Large intestine (tissue), 3 donors: ENCODE measurements at regions not wholly inside any gene's neighbourhood (a gene's known extent, or its start where the extent isn't known, plus 50 kb on each side); places are given as distances from the start of the nearest gene placed in this dataset.

Experiments
- DNase-seq, 2 donors: peaks; one replicate each; pipeline versions ENCODE4 v3.0.0 to v3.0.0-alpha.2; 2013
- H3K27ac ChIP-seq: one replicate; pipeline ENCODE4 v1.5.1; 2013; ENCODE audit warnings: low read length
- H3K27me3 ChIP-seq: 2 replicates; pipeline ENCODE4 v1.6.1; 2013; ENCODE audit warnings: low read length; ENCODE audit not compliant: control insufficient read depth, insufficient read depth
- H3K36me3 ChIP-seq: 2 replicates; pipeline ENCODE4 v1.6.1; 2013; ENCODE audit warnings: low read length; ENCODE audit not compliant: control insufficient read depth, insufficient read depth
- H3K4me1 ChIP-seq: one replicate; pipeline ENCODE4 v1.6.1; 2013; ENCODE audit warnings: low read length; ENCODE audit not compliant: control insufficient read depth, insufficient read depth
- H3K4me3 ChIP-seq: one replicate; pipeline ENCODE4 v1.5.1; 2013; ENCODE audit warnings: low read length
- H3K9me3 ChIP-seq: one replicate; pipeline ENCODE4 v1.6.1; 2013; ENCODE audit warnings: mild to moderate bottlenecking, low read depth, low read length, moderate library complexity; ENCODE audit not compliant: control insufficient read depth
- WGBS: methylation state at CpG from one replicate; pipeline ENCODE4 v1.1.5; 2013; ENCODE audit warnings: low lambda C conversion rate; ENCODE audit not compliant: insufficient coverage; 5-methylcytosine and 5-hydroxymethylcytosine counted together

GRCh38 chr12:27896419-27896990, 76.0 kb downstream of the PTHLH start:
- no peak overlapping the region for H3K27ac ChIP-seq
- H3K4me1 ChIP-seq, result peaks cover 4% of the 10 kb centered on the region
- H3K27me3 ChIP-seq, result no peaks in the 10 kb centered on the region
- H3K4me3 ChIP-seq, result no peak overlapping the region
- H3K9me3 ChIP-seq, result no peaks in the 10 kb centered on the region
- no peak for DNase-seq
- no peaks in the 10 kb centered on the region for H3K36me3 ChIP-seq
- WGBS, result no CpG with 5 or more reads among the region's 3 CpGs

- no peaks in the 10 kb centered on the region for H3K27me3 ChIP-seq
- peaks cover 4% of the 10 kb centered on the region for H3K4me1 ChIP-seq
- no peaks in the 10 kb centered on the region for H3K36me3 ChIP-seq
- no peak overlapping the region for H3K4me3 ChIP-seq
- no peak overlapping the region for H3K27ac ChIP-seq
- no peaks in the 10 kb centered on the region for H3K9me3 ChIP-seq
- 100% methylated on average over 3 of the region's 3 CpGs for WGBS
- DNase-seq, result no peak
Observed at GRCh38 chr12:27894309-27894708, 78.2 kb downstream of the PTHLH start.

- no peak for DNase-seq
Observed at GRCh38 chr12:27879708-27880107, 92.8 kb downstream of the PTHLH start.

GRCh38 chr12:27875677-27876076, 95.6 kb upstream of the MANSC4 start:
- Histone ChIP-seq H3K27me3 (no peaks in the 10 kb centered on the region), H3K4me1 (no peaks in the 10 kb centered on the region), H3K9me3 (peaks cover 5% of the 10 kb centered on the region), H3K36me3 (no peaks in the 10 kb centered on the region), H3K27ac (no peak overlapping the region), H3K4me3 (no peak overlapping the region)
- no peak for DNase-seq
- WGBS, result 0% methylated on average over 1 of the region's 2 CpGs

More at GRCh38 chr12:27879708-27880107, 92.8 kb downstream of the PTHLH start:
- H3K4me1 ChIP-seq, result no peaks in the 10 kb centered on the region
- H3K27me3 ChIP-seq, result no peaks in the 10 kb centered on the region
- no peaks in the 10 kb centered on the region for H3K9me3 ChIP-seq
- no peaks in the 10 kb centered on the region for H3K36me3 ChIP-seq
- H3K27ac ChIP-seq, result no peak overlapping the region
- no peak overlapping the region for H3K4me3 ChIP-seq

GRCh38 chr12:27873010-27873409, 93.0 kb upstream of the MANSC4 start:
- no peak overlapping the region for H3K27ac ChIP-seq
- peaks cover 5% of the 10 kb centered on the region for H3K9me3 ChIP-seq
- no peaks in the 10 kb centered on the region for H3K4me1 ChIP-seq
- DNase-seq, result no peak
- no CpG with 5 or more reads among the region's 6 CpGs for WGBS
- H3K27me3 ChIP-seq, result no peaks in the 10 kb centered on the region
- H3K4me3 ChIP-seq, result no peak overlapping the region
- no peaks in the 10 kb centered on the region for H3K36me3 ChIP-seq

GRCh38 chr12:27871946-27872345, 91.9 kb upstream of the MANSC4 start:
- no peaks in the 10 kb centered on the region for H3K4me1 ChIP-seq
- no peaks in the 10 kb centered on the region for H3K36me3 ChIP-seq
- H3K4me3 ChIP-seq, result no peak overlapping the region
- H3K27me3 ChIP-seq, result no peaks in the 10 kb centered on the region
- H3K27ac ChIP-seq, result no peak overlapping the region
- peaks cover 5% of the 10 kb centered on the region for H3K9me3 ChIP-seq
- WGBS, result 63% methylated on average over 1 of the region's 3 CpGs
- no peak for DNase-seq

- DNase-seq, result no peak
- Histone ChIP-seq H3K4me3 (no peak overlapping the region), H3K27ac (no peak overlapping the region), H3K27me3 (no peaks in the 10 kb centered on the region), H3K9me3 (peaks cover 5% of the 10 kb centered on the region), H3K4me1 (no peaks in the 10 kb centered on the region), H3K36me3 (no peaks in the 10 kb centered on the region)
- WGBS, result 100% methylated on average over 1 of the region's 4 CpGs
Observed at GRCh38 chr12:27870939-27871338, 90.9 kb upstream of the MANSC4 start.

- Histone ChIP-seq H3K4me1 (no peaks in the 10 kb centered on the region), H3K4me3 (no peak overlapping the region), H3K36me3 (no peaks in the 10 kb centered on the region), H3K27me3 (no peaks in the 10 kb centered on the region), H3K9me3 (peaks cover 5% of the 10 kb centered on the region), H3K27ac (no peak overlapping the region)
- 80% methylated on average over 3 of the region's 12 CpGs for WGBS
- DNase-seq, result no peak
Observed at GRCh38 chr12:27869567-27869966, 89.5 kb upstream of the MANSC4 start.

- H3K4me1 ChIP-seq, result no peaks in the 10 kb centered on the region
- no peaks in the 10 kb centered on the region for H3K27me3 ChIP-seq
- no peaks in the 10 kb centered on the region for H3K36me3 ChIP-seq
- no peak overlapping the region for H3K4me3 ChIP-seq
- H3K9me3 ChIP-seq, result peaks cover 2% of the 10 kb centered on the region
- WGBS, result no CpG with 5 or more reads among the region's 1 CpG
- DNase-seq, result no peak
- no peak overlapping the region for H3K27ac ChIP-seq
Observed at GRCh38 chr12:27868139-27868538, 88.1 kb upstream of the MANSC4 start.

GRCh38 chr12:27866373-27867101, 86.5 kb upstream of the MANSC4 start:
- Histone ChIP-seq H3K4me3 (no peak overlapping the region), H3K4me1 (no peaks in the 10 kb centered on the region), H3K36me3 (no peaks in the 10 kb centered on the region), H3K9me3 (no peaks in the 10 kb centered on the region), H3K27me3 (no peaks in the 10 kb centered on the region), H3K27ac (no peak overlapping the region)
- 86% methylated on average over 1 of the region's 11 CpGs for WGBS
- DNase-seq, result no peak

- Histone ChIP-seq H3K4me3 (no peak overlapping the region), H3K4me1 (no peaks in the 10 kb centered on the region), H3K27me3 (no peaks in the 10 kb centered on the region), H3K9me3 (no peaks in the 10 kb centered on the region), H3K27ac (no peak overlapping the region), H3K36me3 (no peaks in the 10 kb centered on the region)
- DNase-seq, result no peak
- WGBS, result 88% methylated on average over 1 of the region's 3 CpGs
Observed at GRCh38 chr12:27865421-27865820, 85.4 kb upstream of the MANSC4 start.
